ENCODE measurements at regions not wholly inside any gene's neighbourhood (a gene's known extent, or its start where the extent isn't known, plus 50 kb on each side); places are given as distances from the start of the nearest gene placed in this dataset.
A peak's percentile ranks its signal among the peaks of the same experiment; 100 is the strongest.

- TF ChIP-seq RARB (CRISPR knock-in tag; IDR thresholded peaks at IDR 0.05) (no peak), POU6F1 (CRISPR knock-in tag; IDR thresholded peaks at IDR 0.05; ENCODE audit: borderline replicate concordance, low read depth) (no peak), ZFP30 (CRISPR knock-in tag; IDR thresholded peaks at IDR 0.05) (no peak), ARNTL (CRISPR knock-in tag; IDR thresholded peaks at IDR 0.05; ENCODE audit: borderline replicate concordance, low read depth) (no peak), TCF4 (CRISPR knock-in tag; IDR thresholded peaks at IDR 0.05; ENCODE audit: borderline replicate concordance) (no peak), TOX (CRISPR knock-in tag; IDR thresholded peaks at IDR 0.05; ENCODE audit: borderline replicate concordance) (no peak)
- TF ChIP-seq, protein P1, sequence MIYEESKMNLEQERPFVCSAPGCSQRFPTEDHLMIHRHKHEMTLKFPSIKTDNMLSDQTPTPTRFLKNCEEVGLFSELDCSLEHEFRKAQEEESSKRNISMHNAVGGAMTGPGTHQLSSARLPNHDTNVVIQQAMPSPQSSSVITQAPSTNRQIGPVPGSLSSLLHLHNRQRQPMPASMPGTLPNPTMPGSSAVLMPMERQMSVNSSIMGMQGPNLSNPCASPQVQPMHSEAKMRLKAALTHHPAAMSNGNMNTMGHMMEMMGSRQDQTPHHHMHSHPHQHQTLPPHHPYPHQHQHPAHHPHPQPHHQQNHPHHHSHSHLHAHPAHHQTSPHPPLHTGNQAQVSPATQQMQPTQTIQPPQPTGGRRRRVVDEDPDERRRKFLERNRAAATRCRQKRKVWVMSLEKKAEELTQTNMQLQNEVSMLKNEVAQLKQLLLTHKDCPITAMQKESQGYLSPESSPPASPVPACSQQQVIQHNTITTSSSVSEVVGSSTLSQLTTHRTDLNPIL (CRISPR knock-in tag; IDR thresholded peaks at IDR 0.05; ENCODE audit: low read depth) = no peak
- no peak for ATAC-seq
Measured at GRCh38 chr5:123880875-123881274, 368.9 kb downstream of the CSNK1G3 start.

GRCh38 chr5:123879071-123879470 is 367.1 kb downstream of the CSNK1G3 start:
- no peak for TF ChIP-seq TOX (CRISPR knock-in tag; IDR thresholded peaks at IDR 0.05; ENCODE audit: borderline replicate concordance)
- TF ChIP-seq ISL1 (CRISPR knock-in tag; IDR thresholded peaks at IDR 0.05) = no peak
- no peak for TF ChIP-seq TCF4 (CRISPR knock-in tag; IDR thresholded peaks at IDR 0.05; ENCODE audit: borderline replicate concordance)
- TF ChIP-seq ZNF8 (CRISPR knock-in tag; IDR thresholded peaks at IDR 0.05) = no peak
- TF ChIP-seq ESRRG (CRISPR knock-in tag; IDR thresholded peaks at IDR 0.05) = no peak
- TF ChIP-seq ZC3H10 (CRISPR knock-in tag; IDR thresholded peaks at IDR 0.05) = no peak
- no peak for TF ChIP-seq RARB (CRISPR knock-in tag; IDR thresholded peaks at IDR 0.05)
- TF ChIP-seq ZNF565 (CRISPR knock-in tag; conservative IDR thresholded peaks at IDR 0.05; ENCODE audit: low read depth) = no peak
- no peak for TF ChIP-seq SNAI2 (CRISPR knock-in tag; IDR thresholded peaks at IDR 0.05)
- TF ChIP-seq BACH2 (CRISPR knock-in tag; IDR thresholded peaks at IDR 0.05; ENCODE audit: borderline replicate concordance) = no peak
- no peak for TF ChIP-seq GLIS3 (CRISPR knock-in tag; IDR thresholded peaks at IDR 0.05)
- no peak for TF ChIP-seq ZFP30 (CRISPR knock-in tag; IDR thresholded peaks at IDR 0.05)
- TF ChIP-seq ZNF70 (CRISPR knock-in tag; IDR thresholded peaks at IDR 0.05) = no peak
- TF ChIP-seq, protein P2, sequence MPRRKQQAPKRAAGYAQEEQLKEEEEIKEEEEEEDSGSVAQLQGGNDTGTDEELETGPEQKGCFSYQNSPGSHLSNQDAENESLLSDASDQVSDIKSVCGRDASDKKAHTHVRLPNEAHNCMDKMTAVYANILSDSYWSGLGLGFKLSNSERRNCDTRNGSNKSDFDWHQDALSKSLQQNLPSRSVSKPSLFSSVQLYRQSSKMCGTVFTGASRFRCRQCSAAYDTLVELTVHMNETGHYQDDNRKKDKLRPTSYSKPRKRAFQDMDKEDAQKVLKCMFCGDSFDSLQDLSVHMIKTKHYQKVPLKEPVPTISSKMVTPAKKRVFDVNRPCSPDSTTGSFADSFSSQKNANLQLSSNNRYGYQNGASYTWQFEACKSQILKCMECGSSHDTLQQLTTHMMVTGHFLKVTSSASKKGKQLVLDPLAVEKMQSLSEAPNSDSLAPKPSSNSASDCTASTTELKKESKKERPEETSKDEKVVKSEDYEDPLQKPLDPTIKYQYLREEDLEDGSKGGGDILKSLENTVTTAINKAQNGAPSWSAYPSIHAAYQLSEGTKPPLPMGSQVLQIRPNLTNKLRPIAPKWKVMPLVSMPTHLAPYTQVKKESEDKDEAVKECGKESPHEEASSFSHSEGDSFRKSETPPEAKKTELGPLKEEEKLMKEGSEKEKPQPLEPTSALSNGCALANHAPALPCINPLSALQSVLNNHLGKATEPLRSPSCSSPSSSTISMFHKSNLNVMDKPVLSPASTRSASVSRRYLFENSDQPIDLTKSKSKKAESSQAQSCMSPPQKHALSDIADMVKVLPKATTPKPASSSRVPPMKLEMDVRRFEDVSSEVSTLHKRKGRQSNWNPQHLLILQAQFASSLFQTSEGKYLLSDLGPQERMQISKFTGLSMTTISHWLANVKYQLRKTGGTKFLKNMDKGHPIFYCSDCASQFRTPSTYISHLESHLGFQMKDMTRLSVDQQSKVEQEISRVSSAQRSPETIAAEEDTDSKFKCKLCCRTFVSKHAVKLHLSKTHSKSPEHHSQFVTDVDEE (CRISPR knock-in tag; IDR thresholded peaks at IDR 0.05) = no peak
- TF ChIP-seq ZFP3 (CRISPR knock-in tag; IDR thresholded peaks at IDR 0.05) = no peak
- TF ChIP-seq OSR1 (CRISPR knock-in tag; IDR thresholded peaks at IDR 0.05) = no peak
- TF ChIP-seq CSDC2 (CRISPR knock-in tag; IDR thresholded peaks at IDR 0.05) = no peak
- TF ChIP-seq PPARA (CRISPR knock-in tag; IDR thresholded peaks at IDR 0.05; ENCODE audit: borderline replicate concordance) = no peak
- TF ChIP-seq POU6F1 (CRISPR knock-in tag; IDR thresholded peaks at IDR 0.05; ENCODE audit: borderline replicate concordance, low read depth) = no peak
- no peak for ATAC-seq

- TF ChIP-seq CSDC2 (CRISPR knock-in tag; IDR thresholded peaks at IDR 0.05) = no peak
- ATAC-seq = no peak
Measured at GRCh38 chr5:123876276-123876790, 364.4 kb downstream of the CSNK1G3 start.

- peak; percentile 69 for ATAC-seq
- TF ChIP-seq ZNF565 (CRISPR knock-in tag; conservative IDR thresholded peaks at IDR 0.05; ENCODE audit: low read depth) (no peak), TCF4 (CRISPR knock-in tag; IDR thresholded peaks at IDR 0.05; ENCODE audit: borderline replicate concordance) (no peak), PATZ1 (CRISPR knock-in tag; IDR thresholded peaks at IDR 0.05; ENCODE audit: borderline replicate concordance) (no peak)
Measured at GRCh38 chr5:123875561-123876275, 363.7 kb downstream of the CSNK1G3 start.
